ENCODE measurements at regions not wholly inside any gene's neighbourhood (a gene's known extent, or its start where the extent isn't known, plus 50 kb on each side); places are given as distances from the start of the nearest gene placed in this dataset.
A peak's percentile ranks its signal among the peaks of the same experiment; 100 is the strongest.

GRCh38 chr11:11065396-11065795, 207.5 kb upstream of the ZBED5 start:
- peak; percentile 79 for FAIRE-seq
- Histone ChIP-seq H3K18ac (ENCODE audit: extremely low read depth, low read length) (peak overlapping the region; percentile 55), H3K4me3 (ENCODE audit: extremely low read depth in 1 of 4, insufficient read depth in 2 of 4, low read depth in 3 of 4, low read length in 4 of 4) (0 out of 8 replicates have a peak overlapping the region, but pooled peaks of 1 of the 4 experiments have one; percentile 14), H2BK15ac (ENCODE audit: low read length) (no peak overlapping the region), H3K27ac (ENCODE audit: low read depth, low read length) (no peak overlapping the region), H2BK20ac (ENCODE audit: low read length) (peak overlapping the region; percentile 51; the same call in 1 of the 2 replicates), H3K23me2 (ENCODE audit: low read depth, low read length) (no peaks in the 10 kb centered on the region; the same call in 1 of the 2 replicates), H3K27me3 (replicated peaks in 1 of 4; ENCODE audit: control insufficient read depth in 3 of 4, extremely low read depth in 1 of 4, insufficient read depth in 3 of 4, low read length in 3 of 4) (no peaks in the 10 kb centered on the region; a peak in 1 of 7 replicates), H3K79me1 (ENCODE audit: low read depth, low read length) (no peaks in the 10 kb centered on the region), H2AFZ (ENCODE audit: low read length) (no peak overlapping the region), H3K23ac (ENCODE audit: insufficient read length) (no peak overlapping the region), H2BK5ac (ENCODE audit: low read depth, low read length) (0 out of 2 replicates have a peak overlapping the region, but pooled peaks have one; percentile 45), H3K4me2 (ENCODE audit: insufficient read depth in 1 of 2, low read depth in 2 of 2, low read length in 2 of 2) (peak overlapping the region; percentile 31 to 65; a peak in 3 of 4 replicates), H3K14ac (ENCODE audit: insufficient read length) (no peak overlapping the region), H3K4me1 (replicated peaks in 1 of 4; ENCODE audit: control insufficient read depth in 3 of 4, insufficient read depth in 4 of 4, low read length in 3 of 4) (peaks cover 0 to 8% (median 4%) of the 10 kb centered on the region in 4 experiments; a peak in 2 of 7 replicates), H3K79me2 (ENCODE audit: control insufficient read depth in 1 of 2, insufficient read depth in 2 of 2, low read length in 2 of 2) (no peaks in the 10 kb centered on the region), H3K9me3 (ENCODE audit: insufficient read depth in 2 of 2, low read depth in 1 of 2, low read length in 1 of 2) (no peaks in the 10 kb centered on the region), H2AK5ac (ENCODE audit: low read depth, low read length) (0 out of 2 replicates have a peak overlapping the region, but pooled peaks have one; percentile 26), H3K4ac (replicated peaks; ENCODE audit: insufficient read length, low read depth, low read length) (no peak overlapping the region), H4K5ac (ENCODE audit: insufficient read length, low read depth, low read length) (no peak overlapping the region), H3K9ac (replicated peaks in 1 of 4; ENCODE audit: extremely low read depth in 1 of 4, low read depth in 3 of 4, low read length in 3 of 4) (no peak overlapping the region), H3K56ac (replicated peaks; ENCODE audit: insufficient read length, low read depth, low read length) (no peak overlapping the region), H2BK12ac (ENCODE audit: low read depth, low read length) (0 out of 2 replicates have a peak overlapping the region, but pooled peaks have one; percentile 11), H3K36me3 (ENCODE audit: control insufficient read depth in 2 of 4, insufficient read depth in 4 of 4, low read length in 3 of 4) (no peaks in the 10 kb centered on the region), H4K91ac (replicated peaks; ENCODE audit: insufficient read length, low read length) (no peak overlapping the region), H4K20me1 (replicated peaks in 1 of 2; ENCODE audit: control insufficient read depth in 1 of 2, insufficient read depth in 2 of 2, low read length in 2 of 2) (no peaks in the 10 kb centered on the region), H2BK120ac (replicated peaks; ENCODE audit: low read depth, low read length) (no peak overlapping the region), H4K8ac (ENCODE audit: extremely low read depth, insufficient read depth, low read length) (no peak overlapping the region)
- WGBS, 2 experiments (ENCODE audit: extremely low coverage in 1 of 2, insufficient coverage in 1 of 2, insufficient read length in 1 of 2, insufficient replicate concordance in 2 of 2, low coverage in 1 of 2, low lambda C conversion rate in 2 of 2, missing lambda C conversion rate in 1 of 2) = 56% methylated on average over 4 of the region's 4 CpGs; no CpG with 5 or more reads in 1 of the 2 experiments
- no peak for DNase-seq (ENCODE audit: low read depth in 1 of 2, low spot score in 2 of 2)
- ChIA-PET POLR2A (ENCODE audit: partially characterized antibody) (interaction anchor here (0.9 kb wide), 1 partner anchor 130 kb away, joined by 3 read pairs; no protein-coding TSS in a partner anchor), CTCF (ENCODE audit: partially characterized antibody) (interaction anchor here (0.6 to 4.3 kb wide), 7 partner anchors 10 to 161 kb away, joined by 3 to 25 read pairs (median 6); no protein-coding TSS in a partner anchor)
- TF ChIP-seq POU5F1 (IDR thresholded peaks at IDR 0.05; ENCODE audit: low read depth, low read length) (peak; percentile 51; the same call in 1 of the 2 replicates), SP1 (IDR thresholded peaks at IDR 0.05; ENCODE audit: low read depth, low read length) (0 out of 2 replicates have a peak, but pooled peaks have one; percentile 43), SRF (IDR thresholded peaks at IDR 0.05; ENCODE audit: low read depth, low read length) (no peak), EP300 (IDR thresholded peaks at IDR 0.05; ENCODE audit: borderline replicate concordance in 1 of 2, low read depth in 2 of 2, low read length in 2 of 2) (0 out of 3 replicates have a peak, but pooled peaks of 1 of the 2 experiments have one; percentile 17), CBX8 (IDR thresholded peaks at IDR 0.05; ENCODE audit: borderline replicate concordance, low read depth, low read length) (no peak), POLR2A (IDR thresholded peaks at IDR 0.05; ENCODE audit: control extremely low read depth in 1 of 2, low read depth in 2 of 2, low read length in 2 of 2) (peak in 1 of 2 experiments; percentile 23; a peak in 1 of 3 replicates), MAX (IDR thresholded peaks at IDR 0.05) (peak; percentile 49; the same call in 1 of the 2 replicates), E2F6 (IDR thresholded peaks at IDR 0.05) (peak; percentile 47), YY1 (IDR thresholded peaks at IDR 0.05; ENCODE audit: low read depth, low read length) (peak; percentile 9; the same call in 1 of the 2 replicates), NANOG (IDR thresholded peaks at IDR 0.05; ENCODE audit: insufficient read depth, low read depth, low read length, poor library complexity, severe bottlenecking) (peak; percentile 92), RFX5 (IDR thresholded peaks at IDR 0.05; ENCODE audit: borderline replicate concordance, low read depth, low read length) (no peak), CTBP2 (IDR thresholded peaks at IDR 0.05; ENCODE audit: borderline replicate concordance, insufficient read depth, insufficient read length, low read length) (no peak)

Measured in H1 (cell line).